ENCODE measurements at regions not wholly inside any gene's neighbourhood (a gene's known extent, or its start where the extent isn't known, plus 50 kb on each side); places are given as distances from the start of the nearest gene placed in this dataset.

GRCh38 chr16:13795131-13795530, 124.8 kb upstream of the ERCC4 start:
- no peak overlapping the region for H3K4me3 ChIP-seq (ENCODE audit: low read depth in 2 of 2, low read length in 1 of 2)
- H3K27ac ChIP-seq (ENCODE audit: low read depth in 2 of 2, low read length in 1 of 2) = no peak overlapping the region
- DNase-seq = no peak
- no peaks in the 10 kb centered on the region for H3K9me3 ChIP-seq
- H3K4me2 ChIP-seq = no peak overlapping the region
- no peaks in the 10 kb centered on the region for H4K20me1 ChIP-seq (ENCODE audit: insufficient read depth)
- no peaks in the 10 kb centered on the region; the same call in 1 of the 2 replicates for H3K27me3 ChIP-seq (ENCODE audit: insufficient read depth)
- H3K36me3 ChIP-seq (replicated peaks in 1 of 2; ENCODE audit: control insufficient read depth in 1 of 2, insufficient read depth in 2 of 2, low read length in 1 of 2) = no peaks in the 10 kb centered on the region
- no peaks in the 10 kb centered on the region for H3K4me1 ChIP-seq (ENCODE audit: control insufficient read depth in 1 of 2, insufficient read depth in 2 of 2, low read depth in 1 of 2, low read length in 1 of 2)
- H3F3A ChIP-seq (replicated peaks; ENCODE audit: insufficient read depth) = no peaks in the 10 kb centered on the region
- TF ChIP-seq ZBTB33 (IDR thresholded peaks at IDR 0.05; ENCODE audit: borderline replicate concordance, low read depth) (no peak), TAF1 (IDR thresholded peaks at IDR 0.05; ENCODE audit: borderline replicate concordance, low read depth, low read length) (no peak), GABPA (IDR thresholded peaks at IDR 0.05; ENCODE audit: low read depth) (no peak), RCOR1 (IDR thresholded peaks at IDR 0.05; ENCODE audit: low read length) (no peak), RFX5 (IDR thresholded peaks at IDR 0.05; ENCODE audit: low read length) (no peak), NFIC (IDR thresholded peaks at IDR 0.05; ENCODE audit: borderline replicate concordance) (no peak)
- TF ChIP-seq, protein P1, sequence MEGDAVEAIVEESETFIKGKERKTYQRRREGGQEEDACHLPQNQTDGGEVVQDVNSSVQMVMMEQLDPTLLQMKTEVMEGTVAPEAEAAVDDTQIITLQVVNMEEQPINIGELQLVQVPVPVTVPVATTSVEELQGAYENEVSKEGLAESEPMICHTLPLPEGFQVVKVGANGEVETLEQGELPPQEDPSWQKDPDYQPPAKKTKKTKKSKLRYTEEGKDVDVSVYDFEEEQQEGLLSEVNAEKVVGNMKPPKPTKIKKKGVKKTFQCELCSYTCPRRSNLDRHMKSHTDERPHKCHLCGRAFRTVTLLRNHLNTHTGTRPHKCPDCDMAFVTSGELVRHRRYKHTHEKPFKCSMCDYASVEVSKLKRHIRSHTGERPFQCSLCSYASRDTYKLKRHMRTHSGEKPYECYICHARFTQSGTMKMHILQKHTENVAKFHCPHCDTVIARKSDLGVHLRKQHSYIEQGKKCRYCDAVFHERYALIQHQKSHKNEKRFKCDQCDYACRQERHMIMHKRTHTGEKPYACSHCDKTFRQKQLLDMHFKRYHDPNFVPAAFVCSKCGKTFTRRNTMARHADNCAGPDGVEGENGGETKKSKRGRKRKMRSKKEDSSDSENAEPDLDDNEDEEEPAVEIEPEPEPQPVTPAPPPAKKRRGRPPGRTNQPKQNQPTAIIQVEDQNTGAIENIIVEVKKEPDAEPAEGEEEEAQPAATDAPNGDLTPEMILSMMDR (IDR thresholded peaks at IDR 0.05) = no peak
- TF ChIP-seq, protein P2, sequence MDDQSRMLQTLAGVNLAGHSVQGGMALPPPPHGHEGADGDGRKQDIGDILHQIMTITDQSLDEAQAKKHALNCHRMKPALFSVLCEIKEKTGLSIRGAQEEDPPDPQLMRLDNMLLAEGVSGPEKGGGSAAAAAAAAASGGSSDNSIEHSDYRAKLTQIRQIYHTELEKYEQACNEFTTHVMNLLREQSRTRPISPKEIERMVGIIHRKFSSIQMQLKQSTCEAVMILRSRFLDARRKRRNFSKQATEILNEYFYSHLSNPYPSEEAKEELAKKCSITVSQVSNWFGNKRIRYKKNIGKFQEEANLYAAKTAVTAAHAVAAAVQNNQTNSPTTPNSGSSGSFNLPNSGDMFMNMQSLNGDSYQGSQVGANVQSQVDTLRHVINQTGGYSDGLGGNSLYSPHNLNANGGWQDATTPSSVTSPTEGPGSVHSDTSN (IDR thresholded peaks at IDR 0.05) = no peak
- no peak overlapping the region for H2AFZ ChIP-seq (ENCODE audit: low read depth)
- WGBS (ENCODE audit: low lambda C conversion rate) = 0% methylated on average over 3 of the region's 3 CpGs
- H3K79me2 ChIP-seq (ENCODE audit: insufficient read depth) = no peaks in the 10 kb centered on the region
- CTCF ChIA-PET = no interaction called here
- no peaks in the 10 kb centered on the region for H3K9me2 ChIP-seq
- no peak overlapping the region for H3K9ac ChIP-seq
- POLR2A ChIA-PET = no interaction called here

DNA sequence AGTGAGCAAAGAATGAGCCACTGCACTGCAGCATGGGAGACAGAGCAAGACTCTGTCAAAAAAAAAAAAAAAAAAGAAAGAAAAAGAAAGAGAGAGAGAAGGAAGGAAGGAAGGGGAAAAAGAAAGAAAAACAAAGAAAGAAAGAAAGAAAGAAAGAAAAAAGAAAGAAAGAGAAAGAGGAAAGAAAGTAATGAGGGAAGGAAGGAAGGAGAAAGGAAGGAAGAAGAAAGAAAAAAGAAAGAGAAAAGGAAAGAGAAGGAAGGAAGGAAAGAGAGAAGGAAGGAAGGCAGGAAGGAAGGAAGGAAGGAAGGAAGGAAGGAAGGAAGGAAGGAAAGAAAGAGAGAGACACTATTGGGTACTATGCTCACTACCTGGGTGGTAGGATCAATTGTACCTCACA, 122.2 kb upstream of the ERCC4 start:
- Histone ChIP-seq H3K27ac (ENCODE audit: low read depth in 2 of 2, low read length in 1 of 2) (no peak overlapping the region), H3K4me1 (ENCODE audit: control insufficient read depth in 1 of 2, insufficient read depth in 2 of 2, low read depth in 1 of 2, low read length in 1 of 2) (no peaks in the 10 kb centered on the region), H3K9me3 (no peaks in the 10 kb centered on the region), H3K9me2 (no peaks in the 10 kb centered on the region), H4K20me1 (ENCODE audit: insufficient read depth) (no peaks in the 10 kb centered on the region), H3K4me2 (no peak overlapping the region), H3K36me3 (replicated peaks in 1 of 2; ENCODE audit: control insufficient read depth in 1 of 2, insufficient read depth in 2 of 2, low read length in 1 of 2) (no peaks in the 10 kb centered on the region), H3K9ac (no peak overlapping the region), H3K4me3 (ENCODE audit: low read depth in 2 of 2, low read length in 1 of 2) (no peak overlapping the region), H2AFZ (ENCODE audit: low read depth) (no peak overlapping the region), H3K79me2 (ENCODE audit: insufficient read depth) (no peaks in the 10 kb centered on the region), H3F3A (replicated peaks; ENCODE audit: insufficient read depth) (no peaks in the 10 kb centered on the region), H3K27me3 (ENCODE audit: insufficient read depth) (no peaks in the 10 kb centered on the region)
- ChIA-PET CTCF (no interaction called here), POLR2A (no interaction called here)
- TF ChIP-seq MEF2A (IDR thresholded peaks at IDR 0.05; ENCODE audit: borderline replicate concordance, low read depth) = no peak
- TF ChIP-seq FOXJ3 (CRISPR knock-in tag; IDR thresholded peaks at IDR 0.05) = no peak
- TF ChIP-seq TAF1 (IDR thresholded peaks at IDR 0.05; ENCODE audit: borderline replicate concordance, low read depth, low read length) = no peak
- TF ChIP-seq EZH2phosphoT487 (IDR thresholded peaks at IDR 0.05; ENCODE audit: borderline replicate concordance, low read depth) = no peak
- TF ChIP-seq MXI1 (IDR thresholded peaks at IDR 0.05; ENCODE audit: low read depth, low read length) = no peak
- TF ChIP-seq RFX5 (IDR thresholded peaks at IDR 0.05; ENCODE audit: low read length) = no peak
- TF ChIP-seq NRF1 (IDR thresholded peaks at IDR 0.05; ENCODE audit: low read depth, low read length) = no peak
- no peak for TF ChIP-seq JUND (IDR thresholded peaks at IDR 0.05)
- no peak for TF ChIP-seq NFIC (IDR thresholded peaks at IDR 0.05; ENCODE audit: borderline replicate concordance)
- TF ChIP-seq FOSL2 (IDR thresholded peaks at IDR 0.05; ENCODE audit: borderline replicate concordance, low read depth) = no peak
- no peak for TF ChIP-seq TCF12 (IDR thresholded peaks at IDR 0.05)
- TF ChIP-seq SIN3A (IDR thresholded peaks at IDR 0.05; ENCODE audit: borderline replicate concordance, low read depth, low read length) = no peak
- TF ChIP-seq, protein P3, sequence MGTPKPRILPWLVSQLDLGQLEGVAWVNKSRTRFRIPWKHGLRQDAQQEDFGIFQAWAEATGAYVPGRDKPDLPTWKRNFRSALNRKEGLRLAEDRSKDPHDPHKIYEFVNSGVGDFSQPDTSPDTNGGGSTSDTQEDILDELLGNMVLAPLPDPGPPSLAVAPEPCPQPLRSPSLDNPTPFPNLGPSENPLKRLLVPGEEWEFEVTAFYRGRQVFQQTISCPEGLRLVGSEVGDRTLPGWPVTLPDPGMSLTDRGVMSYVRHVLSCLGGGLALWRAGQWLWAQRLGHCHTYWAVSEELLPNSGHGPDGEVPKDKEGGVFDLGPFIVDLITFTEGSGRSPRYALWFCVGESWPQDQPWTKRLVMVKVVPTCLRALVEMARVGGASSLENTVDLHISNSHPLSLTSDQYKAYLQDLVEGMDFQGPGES (IDR thresholded peaks at IDR 0.05; ENCODE audit: low read depth, low read length) = no peak
- no peak for TF ChIP-seq EP300 (IDR thresholded peaks at IDR 0.05; ENCODE audit: borderline replicate concordance in 1 of 2, low read depth in 1 of 2, low read length in 1 of 2)
- TF ChIP-seq SMC3 (IDR thresholded peaks at IDR 0.05; ENCODE audit: low read depth, low read length) = no peak
- no peak for TF ChIP-seq MAX (IDR thresholded peaks at IDR 0.05; ENCODE audit: low read depth)
- TF ChIP-seq, protein P4, sequence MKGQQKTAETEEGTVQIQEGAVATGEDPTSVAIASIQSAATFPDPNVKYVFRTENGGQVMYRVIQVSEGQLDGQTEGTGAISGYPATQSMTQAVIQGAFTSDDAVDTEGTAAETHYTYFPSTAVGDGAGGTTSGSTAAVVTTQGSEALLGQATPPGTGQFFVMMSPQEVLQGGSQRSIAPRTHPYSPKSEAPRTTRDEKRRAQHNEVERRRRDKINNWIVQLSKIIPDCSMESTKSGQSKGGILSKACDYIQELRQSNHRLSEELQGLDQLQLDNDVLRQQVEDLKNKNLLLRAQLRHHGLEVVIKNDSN (IDR thresholded peaks at IDR 0.05; ENCODE audit: borderline replicate concordance, low read depth) = no peak
- no peak for DNase-seq

All from SK-N-SH (cell line).